IgD-negative memory B cell (primary cell): ENCODE measurements at regions not wholly inside any gene's neighbourhood (a gene's known extent, or its start where the extent isn't known, plus 50 kb on each side); places are given as distances from the start of the nearest gene placed in this dataset.
A peak's percentile ranks its signal among the peaks of the same experiment; 100 is the strongest.

ENCODE experiments used
- H3K27ac Mint-ChIP-seq, 3 donors: one replicate each; pipeline ENCODE4 v1.8.0; 2020 to 2022; ENCODE audit warnings: mild to moderate bottlenecking in 3 of 3, mixed read lengths in 3 of 3, moderate library complexity in 1 of 3
- H3K27me3 Mint-ChIP-seq: one replicate; pipeline ENCODE4 v1.8.0; 2021; ENCODE audit warnings: mixed read lengths
- H3K36me3 Mint-ChIP-seq: one replicate; pipeline ENCODE4 v1.8.0; 2020; ENCODE audit warnings: mild to moderate bottlenecking, mixed read lengths
- H3K4me1 Mint-ChIP-seq, 3 donors: one replicate each; pipeline ENCODE4 v1.8.0; 2020 to 2022; ENCODE audit warnings: mixed read lengths in 3 of 3, mild to moderate bottlenecking in 1 of 3
- H3K4me3 Mint-ChIP-seq, 4 donors: one replicate each; pipeline ENCODE4 v1.8.0; 2020 to 2022; ENCODE audit warnings: mild to moderate bottlenecking in 4 of 4, mixed read lengths in 4 of 4, moderate library complexity in 3 of 4
- H3K9me3 Mint-ChIP-seq, 3 donors: one replicate each; pipeline ENCODE4 v1.8.0; 2020 to 2021; ENCODE audit warnings: mixed read lengths in 3 of 3, mild to moderate bottlenecking in 1 of 3

GRCh38 chr6:47091886-47092668 is 49.9 kb upstream of the ADGRF1 start:
- H3K36me3 Mint-ChIP-seq = peaks cover 2% of the 10 kb centered on the region
- H3K9me3 Mint-ChIP-seq = peaks cover 0 to 2% (median 0%) of the 10 kb centered on the region in 3 donors
- H3K4me3 Mint-ChIP-seq = no peak overlapping the region
- peak overlapping the region in 1 of 3 donors; percentile 31 for H3K27ac Mint-ChIP-seq
- peaks cover 3% of the 10 kb centered on the region for H3K27me3 Mint-ChIP-seq
- no peaks in the 10 kb centered on the region for H3K4me1 Mint-ChIP-seq
